Neuronal stem cell (in vitro differentiated cells): ENCODE measurements at regions not wholly inside any gene's neighbourhood (a gene's known extent, or its start where the extent isn't known, plus 50 kb on each side); places are given as distances from the start of the nearest gene placed in this dataset.

Experiments used
- DNase-seq: peaks from one replicate; pipeline ENCODE4 v3.0.0-alpha.2; 2013; ENCODE audit warnings: low spot score
- H2AFZ ChIP-seq: one replicate; pipeline ENCODE4 v1.6.1; 2013; ENCODE audit warnings: mild to moderate bottlenecking, low read length, inconsistent platforms
- H2AK5ac ChIP-seq: 2 replicates; pipeline ENCODE4 v1.6.1; 2013; ENCODE audit warnings: low read depth, mild to moderate bottlenecking, inconsistent platforms, low read length, moderate library complexity, mixed read lengths
- H2BK120ac ChIP-seq: 2 replicates; pipeline ENCODE4 v1.6.1; 2013; ENCODE audit warnings: low read depth, mild to moderate bottlenecking, inconsistent platforms, low read length, moderate library complexity, mixed read lengths
- H2BK12ac ChIP-seq: one replicate; pipeline ENCODE4 v1.6.1; 2013; ENCODE audit warnings: low read length, inconsistent platforms
- H2BK15ac ChIP-seq: 2 replicates; pipeline ENCODE4 v1.6.1; 2013; ENCODE audit warnings: mild to moderate bottlenecking, low read length, inconsistent platforms, mixed read lengths
- H2BK5ac ChIP-seq: one replicate; pipeline ENCODE4 v1.6.1; 2013; ENCODE audit warnings: inconsistent platforms, mild to moderate bottlenecking, low read length, moderate library complexity
- H3K14ac ChIP-seq: one replicate; pipeline ENCODE4 v1.6.1; 2013; ENCODE audit warnings: low read length, inconsistent platforms
- H3K18ac ChIP-seq: 2 replicates; pipeline ENCODE4 v1.6.1; 2013; ENCODE audit warnings: low read length, inconsistent platforms
- H3K23ac ChIP-seq: 2 replicates; pipeline ENCODE4 v1.6.1; 2013; ENCODE audit warnings: low read depth, mild to moderate bottlenecking, mixed read lengths, low read length, inconsistent platforms; ENCODE audit not compliant: poor library complexity
- H3K27ac ChIP-seq: replicated peaks from 3 replicates; pipeline ENCODE4 v1.5.1; 2013; ENCODE audit warnings: low read length, inconsistent platforms
- H3K27me3 ChIP-seq, 3 experiments: 2 replicates each; pipeline ENCODE4 v1.6.1; 2013; ENCODE audit warnings: low read length in 3 of 3, mild to moderate bottlenecking in 2 of 3, inconsistent platforms in 1 of 3, low read depth in 1 of 3, mixed read lengths in 1 of 3, moderate library complexity in 1 of 3; ENCODE audit not compliant: control insufficient read depth in 3 of 3, insufficient read depth in 3 of 3
- H3K36me3 ChIP-seq, 2 donors: replicated peaks in 1 of 2; 2 replicates each; pipeline ENCODE4 v1.6.1; 2013; ENCODE audit warnings: low read length in 2 of 2; ENCODE audit not compliant: control insufficient read depth in 2 of 2, insufficient read depth in 2 of 2
- H3K4ac ChIP-seq: 2 replicates; pipeline ENCODE4 v1.6.1; 2013; ENCODE audit warnings: inconsistent platforms, mild to moderate bottlenecking, low read length, moderate library complexity
- H3K4me1 ChIP-seq, 2 donors: 1 replicate in 1 of 2; 2 replicates in 1 of 2; pipeline ENCODE4 v1.6.1; 2013; ENCODE audit warnings: low read length in 2 of 2, low read depth in 1 of 2; ENCODE audit not compliant: control insufficient read depth in 2 of 2, insufficient read depth in 1 of 2
- H3K4me2 ChIP-seq: one replicate; pipeline ENCODE4 v1.6.1; 2013; ENCODE audit warnings: mild to moderate bottlenecking, low read length, inconsistent platforms; ENCODE audit not compliant: insufficient read depth, poor library complexity, severe bottlenecking
- H3K4me3 ChIP-seq, 2 donors: 2 replicates each; pipeline ENCODE4 v1.5.1; 2013; ENCODE audit warnings: low read length in 2 of 2, mild to moderate bottlenecking in 2 of 2, inconsistent platforms in 1 of 2, moderate library complexity in 1 of 2
- H3K79me1 ChIP-seq: one replicate; pipeline ENCODE4 v1.6.1; 2013; ENCODE audit warnings: low read depth, mild to moderate bottlenecking, inconsistent platforms, low read length, moderate library complexity
- H3K9ac ChIP-seq: one replicate; pipeline ENCODE4 v1.6.1; 2013; ENCODE audit warnings: mild to moderate bottlenecking, low read depth, low read length, inconsistent platforms; ENCODE audit not compliant: poor library complexity
- H3K9me3 ChIP-seq, 2 donors: replicated peaks in 1 of 2; 2 replicates each; pipeline versions ENCODE3 to v1.6.1; 2013; ENCODE audit warnings: low read length in 2 of 2, mild to moderate bottlenecking in 2 of 2, inconsistent platforms in 1 of 2, low read depth in 1 of 2, mixed read lengths in 1 of 2, moderate library complexity in 1 of 2; ENCODE audit not compliant: control insufficient read depth in 2 of 2, insufficient read depth in 1 of 2
- H4K8ac ChIP-seq: one replicate; pipeline ENCODE4 v1.6.1; 2013; ENCODE audit warnings: low read depth, mild to moderate bottlenecking, inconsistent platforms, low read length, moderate library complexity
- H4K91ac ChIP-seq: one replicate; pipeline ENCODE4 v1.6.1; 2013; ENCODE audit warnings: low read length, low read depth, mild to moderate bottlenecking, inconsistent platforms; ENCODE audit not compliant: poor library complexity
- WGBS, 2 donors: extraction: QIAGEN DNeasy Blood & Tissue Kit; methylation state at CpG; one replicate each; pipeline ENCODE4 v1.1.7; 2013; ENCODE audit warnings: missing lambda C conversion rate in 2 of 2, mixed read lengths in 1 of 2; ENCODE audit not compliant: insufficient read length in 2 of 2, insufficient replicate concordance in 1 of 2; ENCODE audit errors: extremely low coverage in 2 of 2; 5-methylcytosine and 5-hydroxymethylcytosine counted together

GRCh38 chr12:41768456-41768855, 376.2 kb downstream of the GXYLT1 start:
- H3K27ac ChIP-seq, result no peak overlapping the region
- no peaks in the 10 kb centered on the region for H3K79me1 ChIP-seq
- no peak overlapping the region for H2BK12ac ChIP-seq
- no CpG with 5 or more reads among the region's 7 CpGs for WGBS, 2 donors
- no peak overlapping the region for H3K4ac ChIP-seq
- no peak overlapping the region for H3K4me2 ChIP-seq
- H4K91ac ChIP-seq, result no peak overlapping the region
- H3K18ac ChIP-seq, result no peak overlapping the region
- no peaks in the 10 kb centered on the region for H3K36me3 ChIP-seq
- H2AFZ ChIP-seq, result no peak overlapping the region
- H3K4me3 ChIP-seq, result no peak overlapping the region
- no peak overlapping the region for H2BK5ac ChIP-seq
- no peak overlapping the region for H2AK5ac ChIP-seq
- peaks cover 0 to 4% of the 10 kb centered on the region in 2 donors for H3K4me1 ChIP-seq
- no peak overlapping the region for H3K14ac ChIP-seq
- no peak overlapping the region for H2BK15ac ChIP-seq
- H3K9ac ChIP-seq, result no peak overlapping the region
- no peak overlapping the region for H3K23ac ChIP-seq
- no peaks in the 10 kb centered on the region for H3K27me3 ChIP-seq
- H3K9me3 ChIP-seq, result no peaks in the 10 kb centered on the region
- no peak overlapping the region for H4K8ac ChIP-seq
- H2BK120ac ChIP-seq, result no peak overlapping the region
- DNase-seq, result no peak

- no peak overlapping the region for H4K91ac ChIP-seq
- H2BK15ac ChIP-seq, result no peak overlapping the region
- no peak overlapping the region for H4K8ac ChIP-seq
- no peak overlapping the region for H3K4me3 ChIP-seq
- no CpG with 5 or more reads among the region's 3 CpGs for WGBS, 2 donors
- peaks cover 0 to 1% of the 10 kb centered on the region in 2 donors for H3K9me3 ChIP-seq
- no peaks in the 10 kb centered on the region for H3K27me3 ChIP-seq
- H3K27ac ChIP-seq, result no peak overlapping the region
- H2BK120ac ChIP-seq, result no peak overlapping the region
- DNase-seq, result no peak
- H3K4me2 ChIP-seq, result no peak overlapping the region
- H3K4me1 ChIP-seq, result peaks cover 0 to 4% of the 10 kb centered on the region in 2 donors
- no peaks in the 10 kb centered on the region for H3K36me3 ChIP-seq
- no peaks in the 10 kb centered on the region for H3K79me1 ChIP-seq
- H2BK5ac ChIP-seq, result no peak overlapping the region
- no peak overlapping the region for H3K18ac ChIP-seq
- H2BK12ac ChIP-seq, result no peak overlapping the region
- H3K23ac ChIP-seq, result no peak overlapping the region
- no peak overlapping the region for H2AK5ac ChIP-seq
- no peak overlapping the region for H3K14ac ChIP-seq
- H3K9ac ChIP-seq, result no peak overlapping the region
- no peak overlapping the region for H3K4ac ChIP-seq
- H2AFZ ChIP-seq, result no peak overlapping the region
Observed at GRCh38 chr12:41762691-41763090, 382.0 kb downstream of the GXYLT1 start.

DNA sequence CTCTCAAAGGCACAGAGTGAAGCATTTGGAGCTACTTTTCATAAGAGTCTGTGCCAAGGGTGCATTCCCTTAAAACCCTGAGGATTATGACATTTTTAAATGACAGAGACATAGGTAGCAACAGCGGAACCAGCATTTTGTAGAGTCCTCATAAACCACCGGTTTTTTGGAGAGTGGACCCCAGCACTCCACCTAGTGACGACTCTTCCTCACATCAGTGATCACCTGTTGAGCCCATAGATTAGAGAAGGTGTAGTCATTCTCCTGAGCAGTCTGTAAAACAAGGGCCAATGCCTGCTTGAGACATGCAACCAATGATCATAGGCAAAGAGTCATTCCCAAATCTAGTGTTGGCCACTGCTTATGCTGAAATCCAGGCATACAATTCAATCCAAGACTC, 399.1 kb downstream of the GXYLT1 start:
- Histone ChIP-seq H2AFZ (no peak overlapping the region), H3K4me2 (no peak overlapping the region), H3K36me3 (no peaks in the 10 kb centered on the region), H3K79me1 (no peaks in the 10 kb centered on the region), H3K27me3 (no peaks in the 10 kb centered on the region), H2BK15ac (no peak overlapping the region), H2BK12ac (no peak overlapping the region), H2BK5ac (no peak overlapping the region), H3K4me3 (no peak overlapping the region), H3K9me3 (no peaks in the 10 kb centered on the region), H2AK5ac (no peak overlapping the region), H3K4ac (no peak overlapping the region), H4K8ac (no peak overlapping the region), H3K18ac (no peak overlapping the region), H3K4me1 (no peaks in the 10 kb centered on the region), H3K9ac (no peak overlapping the region), H3K14ac (no peak overlapping the region), H4K91ac (no peak overlapping the region), H3K23ac (no peak overlapping the region), H3K27ac (no peak overlapping the region), H2BK120ac (no peak overlapping the region)
- WGBS, 2 donors, result no CpG with 5 or more reads among the region's 3 CpGs
- DNase-seq, result no peak

- no peak overlapping the region for H2BK12ac ChIP-seq
- no peak overlapping the region for H3K9ac ChIP-seq
- H3K36me3 ChIP-seq, result no peaks in the 10 kb centered on the region
- H4K91ac ChIP-seq, result no peak overlapping the region
- no peak overlapping the region for H3K23ac ChIP-seq
- no peak overlapping the region for H3K18ac ChIP-seq
- no peak overlapping the region for H2BK15ac ChIP-seq
- H2BK120ac ChIP-seq, result no peak overlapping the region
- no peak overlapping the region for H2AK5ac ChIP-seq
- no peak overlapping the region for H3K14ac ChIP-seq
- no peak overlapping the region for H3K4me3 ChIP-seq
- no peak overlapping the region for H2BK5ac ChIP-seq
- WGBS, 2 donors, result no CpG with 5 or more reads among the region's 4 CpGs
- H3K4me1 ChIP-seq, result no peaks in the 10 kb centered on the region
- H3K4me2 ChIP-seq, result no peak overlapping the region
- no peaks in the 10 kb centered on the region for H3K27me3 ChIP-seq
- no peaks in the 10 kb centered on the region for H3K79me1 ChIP-seq
- H2AFZ ChIP-seq, result no peak overlapping the region
- no peak overlapping the region for H3K27ac ChIP-seq
- H3K9me3 ChIP-seq, result no peaks in the 10 kb centered on the region
- DNase-seq, result no peak
- H3K4ac ChIP-seq, result no peak overlapping the region
- H4K8ac ChIP-seq, result no peak overlapping the region
Observed at GRCh38 chr12:41743835-41744234, 400.8 kb downstream of the GXYLT1 start.
